H9 (cell line): ENCODE measurements at regions not wholly inside any gene's neighbourhood (a gene's known extent, or its start where the extent isn't known, plus 50 kb on each side); places are given as distances from the start of the nearest gene placed in this dataset.

ENCODE experiments used
- DNase-seq: peaks from one replicate; pipeline ENCODE4 v3.0.0-alpha.2; 2017
- H2AFZ ChIP-seq: one replicate; pipeline ENCODE4 v1.6.1; 2013; ENCODE audit warnings: mild to moderate bottlenecking, low read length, control low read depth, moderate library complexity
- H2AK5ac ChIP-seq: 2 replicates; pipeline ENCODE4 v1.6.1; 2013; ENCODE audit warnings: low read length, control low read depth, mixed read lengths; ENCODE audit not compliant: insufficient read length
- H2BK120ac ChIP-seq: one replicate; pipeline ENCODE4 v1.6.1; 2013; ENCODE audit warnings: low read depth, mild to moderate bottlenecking, low read length, control low read depth, inconsistent platforms; ENCODE audit not compliant: poor library complexity, severe bottlenecking
- H2BK12ac ChIP-seq: 2 replicates; pipeline ENCODE4 v1.6.1; 2013; ENCODE audit warnings: low read length, control low read depth, mixed read lengths, low read depth; ENCODE audit not compliant: insufficient read length
- H2BK15ac ChIP-seq: 2 replicates; pipeline ENCODE4 v1.6.1; 2013; ENCODE audit warnings: low read depth, low read length, control low read depth
- H2BK20ac ChIP-seq: one replicate; pipeline ENCODE4 v1.6.1; 2013; ENCODE audit warnings: low read depth, mild to moderate bottlenecking, low read length, control low read depth, inconsistent platforms; ENCODE audit not compliant: poor library complexity, severe bottlenecking
- H2BK5ac ChIP-seq: 2 replicates; pipeline ENCODE4 v1.6.1; 2013; ENCODE audit warnings: low read length, control low read depth, mixed read lengths; ENCODE audit not compliant: insufficient read length
- H3K14ac ChIP-seq: 2 replicates; pipeline ENCODE4 v1.6.1; 2013; ENCODE audit warnings: low read length, control low read depth; ENCODE audit not compliant: insufficient read depth
- H3K18ac ChIP-seq: 2 replicates; pipeline ENCODE4 v1.6.1; 2013; ENCODE audit warnings: low read depth, mild to moderate bottlenecking, mixed read lengths, low read length, control low read depth; ENCODE audit not compliant: insufficient read length
- H3K23ac ChIP-seq: 2 replicates; pipeline ENCODE4 v1.6.1; 2013; ENCODE audit warnings: low read length, control low read depth, mixed read lengths, low read depth; ENCODE audit not compliant: insufficient read length
- H3K23me2 ChIP-seq: 2 replicates; pipeline ENCODE4 v1.6.1; 2013; ENCODE audit warnings: low read depth, mild to moderate bottlenecking, mixed read lengths, low read length, control low read depth; ENCODE audit not compliant: insufficient read length, poor library complexity, severe bottlenecking
- H3K27ac ChIP-seq: 2 replicates; pipeline ENCODE4 v1.5.1; 2013; ENCODE audit warnings: low read length, control low read depth, mixed read lengths, low read depth; ENCODE audit not compliant: insufficient read length
- H3K27me3 ChIP-seq: 2 replicates; pipeline ENCODE4 v1.6.1; 2013; ENCODE audit warnings: low read length, control low read depth, inconsistent platforms; ENCODE audit not compliant: insufficient read depth
- H3K4ac ChIP-seq: 2 replicates; pipeline ENCODE4 v1.6.1; 2013; ENCODE audit warnings: low read depth, mild to moderate bottlenecking, control low read depth, inconsistent platforms, low read length, moderate library complexity
- H3K4me1 ChIP-seq: 2 replicates; pipeline ENCODE4 v1.6.1; 2013; ENCODE audit warnings: low read length, control low read depth, inconsistent platforms; ENCODE audit not compliant: insufficient read depth
- H3K4me2 ChIP-seq: 2 replicates; pipeline ENCODE4 v1.6.1; 2013; ENCODE audit warnings: low read length, control low read depth, mixed read lengths; ENCODE audit not compliant: insufficient read length, insufficient read depth
- H3K56ac ChIP-seq: 2 replicates; pipeline ENCODE4 v1.6.1; 2013; ENCODE audit warnings: low read depth, mild to moderate bottlenecking, mixed read lengths, low read length, control low read depth; ENCODE audit not compliant: insufficient read length
- H3K79me1 ChIP-seq: 2 replicates; pipeline ENCODE4 v1.6.1; 2013; ENCODE audit warnings: low read depth, mild to moderate bottlenecking, moderate library complexity, low read length, control low read depth, inconsistent platforms; ENCODE audit not compliant: insufficient read depth, poor library complexity, severe bottlenecking
- H3K79me2 ChIP-seq: 2 replicates; pipeline ENCODE4 v1.6.1; 2013; ENCODE audit warnings: low read length, control low read depth, inconsistent platforms; ENCODE audit not compliant: insufficient read depth
- H3K9ac ChIP-seq: 2 replicates; pipeline ENCODE4 v1.6.1; 2013; ENCODE audit warnings: low read length, control low read depth, mixed read lengths; ENCODE audit not compliant: insufficient read length; ENCODE audit errors: extremely low read depth
- H3K9me3 ChIP-seq: one replicate; pipeline ENCODE4 v1.6.1; 2013; ENCODE audit warnings: low read depth, low read length, inconsistent platforms; ENCODE audit not compliant: control insufficient read depth
- H3T11ph ChIP-seq: one replicate; pipeline ENCODE4 v1.6.1; 2013; ENCODE audit warnings: mild to moderate bottlenecking, low read length, control low read depth, inconsistent platforms
- H4K20me1 ChIP-seq: one replicate; pipeline ENCODE4 v1.6.1; 2013; ENCODE audit not compliant: control insufficient read depth, insufficient read length, insufficient read depth
- H4K5ac ChIP-seq: 2 replicates; pipeline ENCODE4 v1.6.1; 2013; ENCODE audit warnings: low read depth, mild to moderate bottlenecking, mixed read lengths, low read length, control low read depth; ENCODE audit not compliant: insufficient read length
- H4K8ac ChIP-seq: replicated peaks from 2 replicates; pipeline ENCODE4 v1.6.1; 2013; ENCODE audit warnings: low read length, control low read depth, mixed read lengths, low read depth; ENCODE audit not compliant: insufficient read length
- H4K91ac ChIP-seq: 2 replicates; pipeline ENCODE4 v1.6.1; 2013; ENCODE audit warnings: low read depth, mild to moderate bottlenecking, moderate library complexity, mixed read lengths, low read length, control low read depth; ENCODE audit not compliant: insufficient read length
- H3K27ac Mint-ChIP-seq, 3 experiments: 2 replicates in 2 of 3; 3 replicates in 1 of 3; pipeline ENCODE4 v1.8.0; 2020 to 2021; ENCODE audit warnings: mixed read lengths in 3 of 3, mild to moderate bottlenecking in 1 of 3, moderate library complexity in 1 of 3
- H3K27me3 Mint-ChIP-seq: 2 replicates; pipeline ENCODE4 v1.8.0; 2021; ENCODE audit warnings: low read depth, mild to moderate bottlenecking, moderate library complexity, mixed read lengths
- H3K36me3 Mint-ChIP-seq, 3 experiments: 2 replicates in 2 of 3; 3 replicates in 1 of 3; pipeline ENCODE4 v1.8.0; 2020 to 2021; ENCODE audit warnings: low read depth in 3 of 3, mixed read lengths in 3 of 3; ENCODE audit not compliant: insufficient read depth in 1 of 3
- H3K4me1 Mint-ChIP-seq, 2 experiments: 2 replicates each; pipeline ENCODE4 v1.8.0; 2020; ENCODE audit warnings: mixed read lengths in 2 of 2
- H3K4me3 Mint-ChIP-seq, 2 experiments: 2 replicates in 1 of 2; 3 replicates in 1 of 2; pipeline ENCODE4 v1.8.0; 2020 to 2021; ENCODE audit warnings: mild to moderate bottlenecking in 2 of 2, mixed read lengths in 2 of 2, moderate library complexity in 1 of 2
- H3K9me3 Mint-ChIP-seq, 2 experiments: 2 replicates in 1 of 2; 3 replicates in 1 of 2; pipeline ENCODE4 v1.8.0; 2020; ENCODE audit warnings: mild to moderate bottlenecking in 2 of 2, mixed read lengths in 2 of 2, moderate library complexity in 1 of 2
- CTCF ChIP-seq: fragments of 200-600 bp; sonication (generic); conservative IDR thresholded peaks from 3 replicates; pipeline ENCODE4 v1.8.0; 2021; ENCODE audit warnings: antibody characterized with exemption, mild to moderate bottlenecking
- WGBS: extraction: QIAGEN DNeasy Blood & Tissue Kit; methylation state at CpG from one replicate; pipeline ENCODE4 v1.1.7; 2013; ENCODE audit warnings: missing lambda C conversion rate, low lambda C conversion rate, mixed read lengths; ENCODE audit not compliant: insufficient read length; ENCODE audit errors: extremely low coverage; 5-methylcytosine and 5-hydroxymethylcytosine counted together

GRCh38 chr6:134830194-134830593 lies 119.7 kb downstream of the ALDH8A1 start:
- peaks cover 4 to 5% of the 10 kb centered on the region in 2 experiments; a peak in 3 of 5 replicates for H3K9me3 Mint-ChIP-seq
- no peak overlapping the region for H3K18ac ChIP-seq
- H3K79me1 ChIP-seq = no peaks in the 10 kb centered on the region
- no peaks in the 10 kb centered on the region for H4K20me1 ChIP-seq
- no peak overlapping the region for H3K23ac ChIP-seq
- H3K27me3 Mint-ChIP-seq = no peaks in the 10 kb centered on the region
- no peak overlapping the region for H2AK5ac ChIP-seq
- H3T11ph ChIP-seq = no peak overlapping the region
- H3K56ac ChIP-seq = no peak overlapping the region
- no peak overlapping the region for H2BK15ac ChIP-seq
- no peaks in the 10 kb centered on the region for H3K79me2 ChIP-seq
- H3K27ac ChIP-seq = no peak overlapping the region
- WGBS = no CpG with 5 or more reads among the region's 4 CpGs
- no peak overlapping the region for H2AFZ ChIP-seq
- H3K4me3 Mint-ChIP-seq = no peak overlapping the region
- no peak overlapping the region for H4K5ac ChIP-seq
- H2BK12ac ChIP-seq = no peak overlapping the region
- TF ChIP-seq CTCF = no peak
- DNase-seq = no peak
- no peak overlapping the region for H4K91ac ChIP-seq
- H3K23me2 ChIP-seq = no peaks in the 10 kb centered on the region
- H3K4me1 Mint-ChIP-seq = peaks cover 0 to 3% of the 10 kb centered on the region in 2 experiments; a peak in 1 of 4 replicates
- no peak overlapping the region for H3K27ac Mint-ChIP-seq
- H2BK120ac ChIP-seq = no peak overlapping the region
- no peaks in the 10 kb centered on the region for H3K4me1 ChIP-seq
- no peak overlapping the region for H4K8ac ChIP-seq
- H3K14ac ChIP-seq = no peak overlapping the region
- peaks cover under 1 to 2% (median 1%) of the 10 kb centered on the region in 3 experiments; a peak in 5 of 7 replicates for H3K36me3 Mint-ChIP-seq
- no peak overlapping the region for H3K4me2 ChIP-seq
- H3K9ac ChIP-seq = no peak overlapping the region
- no peak overlapping the region for H2BK5ac ChIP-seq
- no peaks in the 10 kb centered on the region for H3K9me3 ChIP-seq
- no peak overlapping the region for H3K4ac ChIP-seq
- no peaks in the 10 kb centered on the region for H3K27me3 ChIP-seq
- H2BK20ac ChIP-seq = no peak overlapping the region
